NCI-H446 treated with DMSO at 0.1 percent for 48 hours (cell line): ENCODE measurements at regions not wholly inside any gene's neighbourhood (a gene's known extent, or its start where the extent isn't known, plus 50 kb on each side); places are given as distances from the start of the nearest gene placed in this dataset.
"Not testable (repeated sequence)": the region's sequence is repeated elsewhere in the genome, so short reads cannot be mapped to it uniquely, and the experiment has no call there.

Source experiments
- DNase-seq: peaks from one replicate; lab custom pipeline; 2025; lab: John Stamatoyannopoulos, UW

DNA sequence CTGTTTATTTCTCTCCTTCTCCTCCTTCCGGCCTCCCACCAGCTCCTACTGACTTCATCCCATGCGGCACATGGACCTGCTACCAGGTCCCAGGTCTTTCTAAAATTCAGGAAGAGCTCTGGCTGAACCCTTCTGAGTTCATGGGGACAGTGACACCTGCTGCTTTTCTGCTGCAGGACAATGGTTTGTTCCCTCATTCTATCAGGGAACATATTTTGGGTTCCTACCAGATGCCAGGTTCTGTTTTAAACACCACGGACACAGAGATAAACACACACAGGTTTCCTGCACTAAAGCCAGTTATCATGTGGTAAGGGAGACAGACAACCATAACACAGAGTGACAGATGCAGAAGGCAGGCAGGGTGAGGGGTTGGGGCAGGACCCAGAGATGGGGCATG is 114.0 kb upstream of the RAB4A start:
- no peak for DNase-seq

DNA sequence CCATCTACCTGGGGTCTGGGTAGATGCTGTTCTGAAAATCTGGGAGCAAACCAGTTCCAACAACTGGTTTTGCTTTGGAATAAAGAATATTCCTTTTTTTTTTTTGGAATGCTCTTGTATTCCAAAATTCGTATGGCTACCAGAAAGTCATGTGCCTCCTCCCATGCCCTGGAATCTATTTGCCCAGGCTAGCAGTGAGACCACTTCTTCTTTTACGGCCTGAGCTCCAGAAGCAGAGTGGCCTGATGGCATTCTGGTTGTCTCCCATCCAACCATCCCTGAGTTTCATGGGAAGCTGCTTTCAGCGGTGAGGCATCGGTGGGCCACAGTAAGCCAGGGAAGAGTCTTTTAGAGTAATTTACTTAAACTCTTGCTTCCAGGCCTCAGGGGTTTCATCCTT is 113.4 kb upstream of the RAB4A start:
- DNase-seq = no peak

DNA sequence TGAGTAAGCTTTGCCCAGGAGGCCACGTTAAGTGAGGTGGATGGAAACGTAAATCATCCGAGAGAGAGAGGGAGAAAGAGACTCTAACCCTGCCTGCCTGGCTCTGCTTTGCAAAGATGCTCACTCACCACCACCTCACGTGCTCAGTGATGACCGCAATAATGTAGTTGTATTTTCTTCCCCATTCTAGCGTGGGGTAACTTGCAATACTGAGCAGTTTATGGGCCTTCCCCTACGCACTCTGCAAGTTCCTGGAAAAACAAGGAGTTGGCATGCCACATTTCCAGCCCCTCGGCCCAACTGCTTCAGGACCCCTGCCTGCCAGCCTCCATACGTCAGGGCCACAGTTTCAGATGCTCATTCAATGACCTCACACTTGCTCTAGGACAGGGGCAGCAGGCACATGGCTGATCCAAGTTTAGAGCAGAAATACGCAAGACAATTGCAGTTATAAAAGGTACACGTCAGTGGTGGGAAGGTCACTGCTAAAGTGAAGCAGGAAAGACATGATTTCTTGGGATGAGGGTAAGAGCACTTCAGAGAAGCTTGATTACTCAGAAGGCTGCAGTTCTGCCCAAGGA is 112.5 kb upstream of the RAB4A start:
- no peak for DNase-seq

- no peak for DNase-seq
Measured at GRCh38 chr1:229158927-229159326, 112.0 kb upstream of the RAB4A start.

DNA sequence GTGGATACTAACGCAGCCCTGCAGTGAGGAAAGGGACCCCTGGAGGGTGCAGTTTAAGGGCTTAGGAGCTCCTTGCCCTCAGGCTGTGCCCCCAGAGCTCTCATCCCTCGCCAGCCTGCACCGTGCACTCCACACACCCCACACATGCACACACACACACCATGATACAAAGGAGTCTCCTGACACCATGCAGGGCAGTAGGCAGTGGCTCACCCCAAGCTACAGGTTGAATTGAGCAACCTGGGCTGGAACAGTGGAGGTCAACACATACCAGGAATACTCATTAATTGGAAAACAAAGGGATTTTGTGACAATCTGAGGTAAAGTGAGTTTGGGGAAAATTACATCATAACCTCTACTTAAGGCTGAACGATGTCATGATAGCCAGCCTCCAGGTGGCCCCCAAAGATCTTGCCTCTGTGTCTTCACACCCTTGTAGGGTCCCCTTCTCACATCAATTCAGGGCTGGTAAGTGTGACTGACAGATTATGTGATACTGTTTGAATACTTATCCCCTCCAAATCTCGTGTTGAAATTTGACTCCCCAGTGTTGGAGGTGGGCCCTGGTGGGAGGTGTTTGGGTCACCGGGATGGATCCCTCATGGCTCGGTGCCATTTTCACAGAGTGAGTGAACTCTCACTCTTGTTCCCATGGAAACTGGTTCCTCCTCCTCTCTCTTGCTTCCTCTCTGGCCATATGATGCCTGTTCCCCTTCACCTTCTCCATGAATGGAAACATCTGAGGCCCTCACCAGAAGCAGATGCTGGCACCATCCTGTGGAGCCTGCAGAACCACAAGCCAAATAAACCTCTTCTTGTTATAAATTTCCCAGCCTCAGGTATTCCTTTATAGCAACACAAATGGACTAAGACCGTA is 111.0 kb upstream of the RAB4A start:
- DNase-seq = no peak

GRCh38 chr1:229161740-229162139 is 109.2 kb upstream of the RAB4A start:
- no peak for DNase-seq

DNA sequence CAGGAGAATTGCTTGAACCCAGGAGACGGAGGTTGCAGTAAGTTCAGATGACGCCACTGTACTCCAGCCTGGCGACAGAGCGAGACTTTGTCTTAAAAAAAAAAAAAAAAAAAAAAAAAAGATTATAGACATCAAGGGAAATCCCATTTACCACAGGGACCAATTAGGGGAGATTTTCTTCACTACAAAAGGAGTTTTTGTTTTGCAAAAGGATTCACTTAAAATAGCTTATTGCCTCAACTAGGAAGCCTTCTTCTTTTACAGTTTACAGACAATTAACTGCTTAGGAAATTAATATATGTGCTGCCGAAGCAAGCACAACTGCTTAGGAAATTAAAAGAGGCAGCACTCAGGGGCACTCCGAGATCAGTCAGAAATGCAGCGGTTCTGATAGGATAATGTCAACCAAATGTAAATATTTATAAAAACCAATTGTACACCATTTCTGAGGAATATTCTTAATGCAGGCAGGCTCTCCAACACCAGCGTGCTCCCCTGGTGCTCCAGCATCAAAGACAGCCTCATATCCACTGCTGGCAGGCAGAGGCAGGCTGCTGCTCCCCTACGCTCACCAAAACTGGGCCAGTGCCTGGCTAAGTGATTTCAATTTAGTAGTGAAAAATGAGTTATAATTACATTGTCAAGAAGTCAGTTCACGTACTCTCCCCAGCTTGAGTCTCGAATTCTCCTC is 107.9 kb upstream of the RAB4A start:
- no peak for DNase-seq

GRCh38 chr1:229164348-229164747 is 106.6 kb upstream of the RAB4A start:
- DNase-seq = no peak

DNA sequence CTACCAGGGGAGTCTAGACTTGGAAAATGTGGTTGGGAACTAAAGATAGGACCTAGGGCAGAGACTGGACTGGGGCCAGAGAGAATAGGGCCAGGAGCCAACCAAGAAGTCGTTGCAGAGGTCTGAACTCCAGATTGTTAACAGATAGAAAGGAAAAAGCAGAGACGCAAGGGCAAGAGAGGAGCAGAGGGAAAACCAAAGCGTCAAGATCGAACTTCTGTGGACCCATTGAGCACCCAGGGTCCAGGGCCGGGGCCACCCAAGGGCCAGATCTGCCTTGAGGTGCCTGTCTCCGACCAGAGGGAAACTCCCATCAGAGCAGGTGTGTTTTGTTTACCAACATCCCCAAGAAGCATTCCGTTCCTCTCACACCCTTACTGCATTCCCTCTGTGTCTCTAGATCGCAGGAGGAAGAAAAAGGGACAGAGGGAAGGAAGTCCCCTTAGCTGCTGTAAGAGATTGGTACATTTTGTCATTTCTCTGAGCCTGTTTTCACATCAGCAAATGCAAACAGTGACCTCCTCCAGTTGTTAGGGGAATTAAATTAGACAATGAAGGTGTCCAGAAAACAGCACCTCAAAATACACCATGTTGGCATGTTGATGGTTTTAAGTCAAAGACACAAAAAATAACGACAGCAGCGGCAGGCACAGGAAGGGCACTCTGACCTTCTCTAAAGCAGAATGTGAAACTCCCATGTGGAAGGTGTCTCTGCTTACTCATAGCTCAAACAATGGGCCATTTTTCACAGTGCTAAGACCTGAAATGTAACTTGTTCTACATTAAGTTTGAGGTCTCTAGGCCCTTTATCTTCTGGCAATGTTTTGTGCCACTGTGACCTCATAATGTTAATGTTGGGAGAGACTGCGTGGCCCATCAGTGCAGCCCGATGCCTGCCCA is 105.8 kb upstream of the RAB4A start:
- no peak for DNase-seq

GRCh38 chr1:229167318-229167717 is 103.6 kb upstream of the RAB4A start:
- DNase-seq = no peak

GRCh38 chr1:229169399-229169798 is 101.5 kb upstream of the RAB4A start:
- no peak for DNase-seq

GRCh38 chr1:229170274-229170673 is 100.6 kb upstream of the RAB4A start:
- DNase-seq = no peak

GRCh38 chr1:229170778-229171505 is 100.0 kb upstream of the RAB4A start:
- no peak for DNase-seq

DNA sequence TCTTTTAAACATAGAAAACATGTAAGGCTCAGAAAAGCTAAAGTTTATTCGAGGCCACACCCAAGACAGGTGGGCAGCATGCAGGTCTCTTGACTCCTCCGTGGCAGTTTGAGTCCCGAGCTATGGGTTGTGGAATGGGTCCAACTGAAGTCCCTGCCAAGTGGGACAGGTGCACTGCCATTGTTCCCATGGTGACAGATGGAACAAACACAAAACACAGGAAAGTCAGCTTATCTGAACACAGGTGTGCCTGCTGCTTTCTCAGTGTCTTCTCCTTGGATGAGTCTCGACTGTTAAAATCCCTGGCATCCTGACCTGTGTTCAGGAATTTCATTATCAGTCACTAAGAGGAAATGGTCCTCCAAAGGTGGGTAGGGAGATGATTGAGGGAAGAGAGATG is 99.0 kb upstream of the RAB4A start:
- DNase-seq = no peak

DNA sequence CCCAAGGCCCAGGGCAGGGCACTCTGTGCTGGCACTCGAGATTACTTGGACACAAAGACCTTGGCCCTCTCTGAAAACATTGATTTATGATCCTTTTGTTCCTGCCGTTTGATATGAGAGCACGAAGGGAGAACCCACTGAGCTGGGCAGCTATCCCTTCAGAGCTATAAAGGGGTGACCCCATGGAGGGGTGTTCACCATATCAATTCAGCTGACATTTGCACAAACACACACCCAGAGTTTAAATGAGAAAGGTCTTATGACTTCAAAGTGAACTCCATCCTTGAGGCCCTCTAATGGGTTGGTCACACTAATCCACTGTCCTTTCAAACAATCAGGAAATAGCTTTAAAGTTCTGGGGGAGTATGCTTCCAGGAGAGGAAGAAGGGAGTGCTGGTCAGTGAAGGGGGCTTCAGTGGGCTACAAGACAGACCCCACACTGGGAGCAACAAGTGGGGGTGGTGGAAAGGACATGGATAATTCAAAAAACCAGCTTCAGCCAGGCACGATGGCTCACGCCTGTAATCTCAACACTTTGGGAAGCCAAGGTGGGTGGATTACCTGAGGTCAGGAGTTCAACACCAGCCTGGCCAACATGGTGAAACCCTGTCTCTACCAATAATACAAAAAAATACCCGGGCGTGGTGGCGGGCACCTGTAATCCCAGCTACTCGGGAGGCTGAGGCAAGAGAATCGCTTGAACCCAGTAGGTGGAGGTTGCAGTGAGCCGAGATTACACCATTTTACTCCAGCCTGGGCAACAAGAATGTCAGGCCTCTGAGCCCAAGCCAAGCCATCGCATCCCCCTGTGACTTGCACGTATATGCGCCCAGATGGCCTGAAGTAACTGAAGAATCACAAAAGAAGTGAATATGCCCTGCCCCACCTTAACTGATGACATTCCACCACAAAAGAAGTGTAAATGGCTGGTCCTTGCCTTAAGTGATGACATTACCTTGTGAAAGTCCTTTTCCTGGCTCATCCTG is 97.1 kb upstream of the RAB4A start:
- DNase-seq = not testable (repeated sequence)

GRCh38 chr1:229175297-229175696 is 95.6 kb upstream of the RAB4A start:
- DNase-seq = not testable (repeated sequence)

DNA sequence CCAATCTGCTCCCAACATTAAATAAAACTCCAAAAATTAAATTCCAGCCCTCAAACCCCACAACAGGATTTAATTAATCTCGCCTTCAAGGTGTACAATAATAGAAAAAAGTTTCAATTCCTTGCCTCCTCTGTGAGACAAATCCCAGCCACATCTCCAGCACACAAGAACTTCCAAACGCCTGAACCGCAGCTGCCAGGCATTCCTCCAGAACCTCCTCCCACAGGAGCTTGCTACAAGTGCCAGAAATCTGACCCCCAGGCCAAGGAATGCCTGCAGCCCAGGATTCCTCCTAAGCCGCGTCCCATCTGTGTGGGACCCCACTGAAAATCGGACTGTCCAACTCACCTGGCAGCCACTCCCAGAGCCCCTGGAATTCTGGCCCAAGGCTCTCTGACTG is 94.5 kb upstream of the RAB4A start:
- not testable (repeated sequence) for DNase-seq

- no peak for DNase-seq
Measured at GRCh38 chr1:229180161-229180560, 90.8 kb upstream of the RAB4A start.

DNA sequence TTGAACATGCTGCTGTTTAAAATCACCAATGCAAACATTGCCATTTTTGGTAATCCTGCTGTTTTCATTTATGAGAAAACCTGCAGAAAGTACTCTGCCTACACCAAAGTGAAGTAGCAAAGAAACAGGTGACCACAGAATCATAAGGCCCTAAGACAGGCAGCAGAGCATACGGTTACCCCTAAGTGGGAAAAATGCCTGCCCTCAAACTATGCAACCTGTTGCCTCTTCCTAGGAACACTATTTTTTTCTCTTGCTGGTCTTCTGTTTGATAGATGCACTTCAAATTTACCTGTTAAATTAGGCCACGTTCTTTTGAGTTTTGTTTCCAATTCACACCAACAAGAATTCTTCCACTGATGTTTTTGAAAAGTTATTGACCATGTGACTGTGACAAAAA is 89.5 kb upstream of the RAB4A start:
- no peak for DNase-seq

DNA sequence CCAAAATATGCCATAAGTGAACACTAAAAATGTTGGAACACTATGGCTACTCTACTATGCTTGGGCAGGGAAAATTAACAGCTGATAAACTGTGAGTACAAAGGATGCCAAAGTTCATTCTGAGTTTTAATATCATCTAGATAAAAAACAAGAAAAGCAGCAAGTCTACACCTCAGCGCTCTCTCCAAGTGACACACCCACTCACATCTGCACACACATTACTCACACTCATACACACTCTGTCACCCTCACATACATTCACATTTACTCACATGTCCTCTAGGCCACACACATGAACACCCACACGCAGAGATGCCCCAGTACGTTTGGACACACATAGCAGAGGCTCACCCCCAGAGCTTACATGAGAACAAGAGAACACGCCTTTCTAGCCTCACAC is 87.3 kb upstream of the RAB4A start:
- DNase-seq = no peak
